Panc1 (cell line): ENCODE measurements at regions not wholly inside any gene's neighbourhood (a gene's known extent, or its start where the extent isn't known, plus 50 kb on each side); places are given as distances from the start of the nearest gene placed in this dataset.
"Not testable (repeated sequence)": the region's sequence is repeated elsewhere in the genome, so short reads cannot be mapped to it uniquely, and the experiment has no call there.

Source experiments
- ATAC-seq: fragments of 200-7000 bp; cut with Tn5 transposase; 2 replicates; pipeline ENCODE4 v1.9.1; 2020; ENCODE audit warnings: mild to moderate bottlenecking, moderate library complexity
- BruUV-seq: library from RNA; stranded (reverse); fragments of 400-500 nt; replicated peaks from 2 replicates; lab custom pipeline; 2021; lab: Mats Ljungman, UMichigan
- CTCF ChIA-PET: fragments of 300-600 bp; sonication (Branson Sonifier 250); formaldehyde crosslinking; loops from one replicate; lab custom pipeline; 2022; ENCODE audit warnings: antibody characterized with exemption; lab: Charles Lee
- POLR2A ChIA-PET: fragments of 300-600 bp; sonication (Branson Sonifier 250); formaldehyde crosslinking; loops from one replicate; lab custom pipeline; 2022; ENCODE audit warnings: antibody characterized with exemption; lab: Charles Lee
- DNase-seq: peaks from one replicate; pipeline ENCODE4 v3.0.0-alpha.2; 2010; ENCODE audit warnings: low read depth, low spot score
- H3K27ac ChIP-seq: 2 replicates; pipeline ENCODE4 v1.5.1; 2011; ENCODE audit warnings: mild to moderate bottlenecking, low read length, inconsistent platforms
- H3K27me3 ChIP-seq: fragments of 200-500 bp; sonication (Bioruptor generic); 2 replicates; pipeline ENCODE4 v1.6.0; 2014; ENCODE audit warnings: low read length, inconsistent platforms; ENCODE audit not compliant: control insufficient read depth, insufficient read depth
- H3K36me3 ChIP-seq: fragments of 200-500 bp; sonication (Bioruptor generic); 2 replicates; pipeline ENCODE4 v1.5.1; 2014; ENCODE audit warnings: inconsistent platforms, mild to moderate bottlenecking, low read length, moderate library complexity; ENCODE audit not compliant: control insufficient read depth, insufficient read depth
- H3K4me1 ChIP-seq: 2 replicates; pipeline ENCODE4 v1.5.1; 2011; ENCODE audit warnings: inconsistent platforms, mild to moderate bottlenecking, low read length, moderate library complexity; ENCODE audit not compliant: control insufficient read depth, insufficient read depth
- H3K4me3 ChIP-seq, 2 experiments: 2 replicates each; pipeline ENCODE4 v1.5.1; 2011 to 2012; ENCODE audit warnings: low read depth in 2 of 2, low read length in 2 of 2, mild to moderate bottlenecking in 2 of 2, inconsistent platforms in 1 of 2, moderate library complexity in 1 of 2
- H3K9me3 ChIP-seq: fragments of 200-500 bp; sonication (Bioruptor generic); 2 replicates; pipeline ENCODE4 v1.5.1; 2014; ENCODE audit warnings: low read depth, mild to moderate bottlenecking, inconsistent platforms, low read length, moderate library complexity; ENCODE audit not compliant: control insufficient read depth, insufficient read depth
- CTCF ChIP-seq: fragments of 450-650 bp; IDR thresholded peaks from 2 replicates; pipeline ENCODE4 v1.5.1; 2017; ENCODE audit warnings: mild to moderate bottlenecking
- POLR2AphosphoS5 ChIP-seq: IDR thresholded peaks from 2 replicates; pipeline ENCODE4 v1.6.1; 2012; ENCODE audit warnings: mild to moderate bottlenecking, low read depth, low read length, moderate library complexity
- REST ChIP-seq, 2 experiments: IDR thresholded peaks; 2 replicates each; pipeline ENCODE4 v1.6.1; 2011 to 2012; ENCODE audit warnings: low read depth in 2 of 2, control low read depth in 1 of 2, low read length in 1 of 2, mild to moderate bottlenecking in 1 of 2, moderate library complexity in 1 of 2; ENCODE audit not compliant: insufficient read depth in 1 of 2
- SIN3A ChIP-seq: IDR thresholded peaks from 2 replicates; pipeline ENCODE4 v1.6.1; 2012; ENCODE audit warnings: low read depth, mild to moderate bottlenecking, low read length, moderate library complexity, borderline replicate concordance; ENCODE audit not compliant: insufficient read depth
- TCF7L2 ChIP-seq: IDR thresholded peaks from 2 replicates; pipeline ENCODE4 v1.6.1; 2011; ENCODE audit warnings: mild to moderate bottlenecking, low read depth, low read length, inconsistent platforms
- in situ Hi-C: cut with HindIII; loops from 2 replicates; pipeline ENCODE4 v1.10.0; 2016; ENCODE audit warnings: low sequenced_read_pairs, low pct_unique_long_range_greater_than_20kb
- intact Hi-C: fragments of 100-400 bp; cut with micrococcal nuclease; formaldehyde crosslinking; loops from one replicate; pipeline ENCODE4 v1.10.0; 2022; ENCODE audit not compliant: unreplicated experiment

- BruUV-seq = no TSS peak
- in situ Hi-C loops = no loop called here
- Histone ChIP-seq H3K4me3 (no peak overlapping the region), H3K27me3 (no peaks in the 10 kb centered on the region), H3K4me1 (no peaks in the 10 kb centered on the region), H3K36me3 (no peaks in the 10 kb centered on the region), H3K9me3 (no peaks in the 10 kb centered on the region), H3K27ac (no peak overlapping the region)
- DNase-seq = no peak
- no peak for TF ChIP-seq TCF7L2
- ATAC-seq = no peak
- CTCF ChIA-PET = no interaction called here
- POLR2A ChIA-PET = no interaction called here
- intact Hi-C loops = no loop called here
These were observed 107.4 kb upstream of the GRM7 start for GRCh38 chr3:6753536-6753935.

GRCh38 chr3:6769532-6770396 is 91.2 kb upstream of the GRM7 start:
- CTCF ChIA-PET = not testable (repeated sequence)

GRCh38 chr3:6770397-6770690 is 90.6 kb upstream of the GRM7 start:
- intact Hi-C loops = no loop called here
- Histone ChIP-seq H3K36me3 (no peaks in the 10 kb centered on the region), H3K4me1 (no peaks in the 10 kb centered on the region), H3K27me3 (no peaks in the 10 kb centered on the region), H3K4me3 (no peak overlapping the region), H3K27ac (no peak overlapping the region), H3K9me3 (no peaks in the 10 kb centered on the region)
- ChIA-PET CTCF (no interaction called here), POLR2A (no interaction called here)
- TF ChIP-seq TCF7L2 (no peak), POLR2AphosphoS5 (no peak), SIN3A (no peak), CTCF (no peak), REST (IDR thresholded peaks at IDR 0.05; ENCODE audit: insufficient read depth in 1 of 2, low read depth in 2 of 2, low read length in 1 of 2) (no peak)
- DNase-seq (no peak), ATAC-seq (no peak)
- no TSS peak for BruUV-seq
- in situ Hi-C loops = no loop called here

More at GRCh38 chr3:6769532-6770396, 91.2 kb upstream of the GRM7 start:
- POLR2A ChIA-PET, ATAC-seq, H3K9me3 ChIP-seq, H3K27ac ChIP-seq, DNase-seq, H3K4me3 ChIP-seq, H3K36me3 ChIP-seq, BruUV-seq, H3K27me3 ChIP-seq, H3K4me1 ChIP-seq, in situ Hi-C loops, intact Hi-C loops: not testable (repeated sequence)
